ENCODE measurements at regions not wholly inside any gene's neighbourhood (a gene's known extent, or its start where the extent isn't known, plus 50 kb on each side); places are given as distances from the start of the nearest gene placed in this dataset.

GRCh38 chr3:135576751-135577150 is 388.8 kb upstream of the PPP2R3A start:
- TF ChIP-seq YY1 (IDR thresholded peaks at IDR 0.05; ENCODE audit: insufficient read depth, insufficient read length) = no peak
- no peak for TF ChIP-seq ZNF274 (IDR thresholded peaks at IDR 0.05; ENCODE audit: low read depth, low read length)
- TF ChIP-seq SUZ12 (IDR thresholded peaks at IDR 0.05; ENCODE audit: extremely low read depth, insufficient read depth, insufficient read length) = no peak

Data from NT2/D1 (cell line).